Neutrophil (primary cell): ENCODE measurements at regions not wholly inside any gene's neighbourhood (a gene's known extent, or its start where the extent isn't known, plus 50 kb on each side); places are given as distances from the start of the nearest gene placed in this dataset.

Experiments
- H3K27ac ChIP-seq: fragments of 200-600 bp; sonication (generic); 2 replicates; pipeline ENCODE4 v1.5.1; 2016; ENCODE audit warnings: mild to moderate bottlenecking, moderate library complexity
- H3K27me3 ChIP-seq: fragments of 200-600 bp; sonication (generic); 2 replicates; pipeline ENCODE4 v1.6.0; 2016; ENCODE audit warnings: mild to moderate bottlenecking
- H3K36me3 ChIP-seq: fragments of 200-600 bp; sonication (generic); 2 replicates; pipeline ENCODE4 v1.5.1; 2017
- H3K4me1 ChIP-seq, 2 experiments: fragments of 200-600 bp in 1 of 2; sonication (generic) in 1 of 2; 1 replicate in 1 of 2; 2 replicates in 1 of 2; pipeline versions ENCODE4 v1.5.1 to v1.6.1; 2013 to 2016; ENCODE audit warnings: low read depth in 1 of 2, low read length in 1 of 2, mild to moderate bottlenecking in 1 of 2, moderate library complexity in 1 of 2; ENCODE audit not compliant: control insufficient read depth in 1 of 2, insufficient read depth in 1 of 2
- H3K4me3 ChIP-seq, 2 experiments: fragments of 200-600 bp in 1 of 2; sonication (generic) in 1 of 2; 1 replicate in 1 of 2; 2 replicates in 1 of 2; pipeline ENCODE4 v1.5.1; 2013 to 2016; ENCODE audit warnings: low read depth in 1 of 2, low read length in 1 of 2, mild to moderate bottlenecking in 1 of 2, moderate library complexity in 1 of 2
- H3K9me3 ChIP-seq: fragments of 200-600 bp; sonication (generic); 2 replicates; pipeline ENCODE4 v1.5.1; 2016
- TF ChIP-seq, protein P1 (sequence below): fragments of 200-600 bp; sonication (generic); IDR thresholded peaks from 2 replicates; pipeline ENCODE4 v1.5.1; 2016; ENCODE audit warnings: antibody characterized with exemption

DNA sequence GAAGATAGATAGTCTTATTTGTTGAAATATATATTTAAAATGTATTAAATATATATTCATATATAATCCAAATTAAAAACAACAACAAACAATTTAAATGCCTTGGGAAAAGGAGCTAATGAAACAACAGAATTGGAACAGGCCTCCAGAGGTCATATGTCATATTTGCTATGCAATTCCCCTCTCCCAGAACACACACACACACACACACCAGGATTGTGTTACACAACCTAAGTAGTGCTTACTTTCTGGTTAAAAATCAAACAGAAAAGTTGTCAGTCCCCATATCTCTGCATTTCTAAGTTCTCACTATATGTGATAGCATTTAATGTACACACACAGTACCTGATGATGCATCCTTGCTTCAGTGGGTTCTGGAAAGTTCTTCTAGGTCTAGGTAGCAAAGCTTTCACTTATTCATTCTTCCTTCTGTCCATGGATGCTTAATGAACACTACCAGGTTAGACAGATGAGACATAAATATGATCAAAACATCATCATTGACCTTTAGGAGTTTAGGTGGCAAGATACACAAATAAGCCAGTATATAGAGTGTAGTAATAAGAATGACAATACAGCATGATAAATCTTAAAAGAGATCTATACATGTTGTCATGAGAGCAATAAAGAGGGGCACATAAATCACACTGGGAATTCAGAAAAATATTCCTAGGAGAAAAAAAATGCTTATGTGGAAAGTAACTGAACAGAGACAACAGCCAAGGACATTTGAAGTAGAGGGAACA, 662.8 kb downstream of the PTPRC start:
- H3K27ac ChIP-seq = no peak overlapping the region
- H3K9me3 ChIP-seq = no peaks in the 10 kb centered on the region
- no peaks in the 10 kb centered on the region for H3K36me3 ChIP-seq
- H3K4me1 ChIP-seq = no peaks in the 10 kb centered on the region
- no peaks in the 10 kb centered on the region for H3K27me3 ChIP-seq
- H3K4me3 ChIP-seq = no peak overlapping the region
- TF ChIP-seq, protein P1, sequence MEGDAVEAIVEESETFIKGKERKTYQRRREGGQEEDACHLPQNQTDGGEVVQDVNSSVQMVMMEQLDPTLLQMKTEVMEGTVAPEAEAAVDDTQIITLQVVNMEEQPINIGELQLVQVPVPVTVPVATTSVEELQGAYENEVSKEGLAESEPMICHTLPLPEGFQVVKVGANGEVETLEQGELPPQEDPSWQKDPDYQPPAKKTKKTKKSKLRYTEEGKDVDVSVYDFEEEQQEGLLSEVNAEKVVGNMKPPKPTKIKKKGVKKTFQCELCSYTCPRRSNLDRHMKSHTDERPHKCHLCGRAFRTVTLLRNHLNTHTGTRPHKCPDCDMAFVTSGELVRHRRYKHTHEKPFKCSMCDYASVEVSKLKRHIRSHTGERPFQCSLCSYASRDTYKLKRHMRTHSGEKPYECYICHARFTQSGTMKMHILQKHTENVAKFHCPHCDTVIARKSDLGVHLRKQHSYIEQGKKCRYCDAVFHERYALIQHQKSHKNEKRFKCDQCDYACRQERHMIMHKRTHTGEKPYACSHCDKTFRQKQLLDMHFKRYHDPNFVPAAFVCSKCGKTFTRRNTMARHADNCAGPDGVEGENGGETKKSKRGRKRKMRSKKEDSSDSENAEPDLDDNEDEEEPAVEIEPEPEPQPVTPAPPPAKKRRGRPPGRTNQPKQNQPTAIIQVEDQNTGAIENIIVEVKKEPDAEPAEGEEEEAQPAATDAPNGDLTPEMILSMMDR = no peak

GRCh38 chr1:199302554-199302953, 663.7 kb downstream of the PTPRC start:
- Histone ChIP-seq H3K27ac (no peak overlapping the region), H3K4me3 (no peak overlapping the region), H3K4me1 (no peaks in the 10 kb centered on the region), H3K27me3 (no peaks in the 10 kb centered on the region), H3K36me3 (no peaks in the 10 kb centered on the region), H3K9me3 (no peaks in the 10 kb centered on the region)
- TF ChIP-seq, protein P1 = no peak

DNA sequence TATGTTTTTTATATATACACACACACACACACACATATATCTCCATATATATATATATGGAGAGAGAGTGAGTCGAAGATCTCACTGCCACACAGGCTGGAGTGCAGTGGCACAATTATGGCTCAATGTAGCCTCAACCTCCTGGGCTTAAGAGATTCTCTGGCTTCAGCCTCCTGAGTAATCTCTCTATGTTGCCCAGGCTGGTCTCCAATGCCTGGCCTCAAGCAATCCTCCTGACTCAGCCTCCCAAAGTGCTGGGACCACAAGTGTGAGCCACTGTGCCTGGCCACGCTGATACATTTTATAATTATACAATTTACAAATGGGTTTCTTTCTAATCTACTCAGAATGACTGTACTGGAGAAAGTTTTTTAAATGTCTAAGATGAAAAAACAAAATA, 664.2 kb downstream of the PTPRC start:
- Histone ChIP-seq H3K4me1 (no peaks in the 10 kb centered on the region), H3K9me3 (no peaks in the 10 kb centered on the region), H3K27me3 (no peaks in the 10 kb centered on the region), H3K27ac (no peak overlapping the region), H3K36me3 (no peaks in the 10 kb centered on the region), H3K4me3 (no peak overlapping the region)
- TF ChIP-seq, protein P1 = no peak

GRCh38 chr1:199305053-199305452, 666.2 kb downstream of the PTPRC start:
- TF ChIP-seq, protein P1 = no peak
- no peak overlapping the region for H3K27ac ChIP-seq
- H3K27me3 ChIP-seq = no peaks in the 10 kb centered on the region

DNA sequence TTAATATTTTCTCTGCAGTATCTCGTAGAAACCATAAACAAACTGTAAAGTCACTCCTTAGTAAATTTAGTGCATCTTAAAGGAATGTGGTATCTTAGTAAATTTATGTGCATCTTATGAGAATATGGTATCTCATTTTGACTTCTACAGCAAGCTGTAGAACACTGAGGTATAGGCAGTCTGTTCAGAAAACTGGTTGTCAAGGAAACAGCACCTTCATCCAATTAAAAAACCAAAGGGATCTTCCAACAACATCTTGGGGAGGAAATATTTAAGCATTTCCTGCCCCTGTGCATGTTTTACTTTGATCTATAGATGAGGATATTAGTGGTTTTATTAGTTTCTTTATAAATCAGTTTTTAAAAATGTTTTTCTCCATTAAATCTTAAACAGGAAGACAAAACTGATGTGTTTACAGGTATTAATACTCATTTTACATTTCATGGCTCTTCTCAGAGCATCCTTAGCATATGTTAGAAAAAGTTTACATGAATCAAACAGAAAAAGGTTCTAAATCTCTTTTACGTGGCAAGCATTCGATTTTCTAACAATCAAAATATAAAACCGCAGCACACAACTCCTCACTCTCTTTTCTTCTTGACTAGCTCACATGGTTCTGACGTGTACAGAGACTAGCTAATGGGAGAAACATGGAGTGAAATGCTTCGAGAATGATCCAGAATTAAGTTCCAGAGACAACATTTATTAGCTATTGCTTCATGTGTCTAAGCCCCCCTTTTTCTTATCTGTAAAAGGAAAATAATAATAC, 668.8 kb downstream of the PTPRC start:
- TF ChIP-seq, protein P1 = no peak
- H3K9me3 ChIP-seq = no peaks in the 10 kb centered on the region
- H3K36me3 ChIP-seq = no peaks in the 10 kb centered on the region
- no peak overlapping the region for H3K27ac ChIP-seq
- H3K4me3 ChIP-seq = no peak overlapping the region
- no peaks in the 10 kb centered on the region for H3K27me3 ChIP-seq
- H3K4me1 ChIP-seq = no peaks in the 10 kb centered on the region

More at GRCh38 chr1:199305053-199305452, 666.2 kb downstream of the PTPRC start:
- Histone ChIP-seq H3K9me3 (no peaks in the 10 kb centered on the region), H3K4me1 (no peaks in the 10 kb centered on the region), H3K4me3 (no peak overlapping the region), H3K36me3 (no peaks in the 10 kb centered on the region)
